Stimulated activated CD8-positive, alpha-beta memory T cell treated with anti-CD3 and anti-CD28 coated beads, Interleukin-15, amount 100 ng/mL, for 4 hours (primary cell): ENCODE measurements at regions not wholly inside any gene's neighbourhood (a gene's known extent, or its start where the extent isn't known, plus 50 kb on each side); places are given as distances from the start of the nearest gene placed in this dataset.

Source experiments
- DNase-seq, 2 donors: peaks; one replicate each; pipeline ENCODE4 v3.0.0-alpha.2; 2020; ENCODE audit warnings: low read depth in 2 of 2

- peak; percentile 1 to 23 for DNase-seq
Observed at GRCh38 chr2:234335661-234336228, 161.1 kb downstream of the ARL4C start.

GRCh38 chr2:234334756-234335155 lies 162.1 kb downstream of the ARL4C start:
- no peak for DNase-seq

GRCh38 chr2:234334151-234334550 lies 162.7 kb downstream of the ARL4C start:
- DNase-seq: no peak

DNA sequence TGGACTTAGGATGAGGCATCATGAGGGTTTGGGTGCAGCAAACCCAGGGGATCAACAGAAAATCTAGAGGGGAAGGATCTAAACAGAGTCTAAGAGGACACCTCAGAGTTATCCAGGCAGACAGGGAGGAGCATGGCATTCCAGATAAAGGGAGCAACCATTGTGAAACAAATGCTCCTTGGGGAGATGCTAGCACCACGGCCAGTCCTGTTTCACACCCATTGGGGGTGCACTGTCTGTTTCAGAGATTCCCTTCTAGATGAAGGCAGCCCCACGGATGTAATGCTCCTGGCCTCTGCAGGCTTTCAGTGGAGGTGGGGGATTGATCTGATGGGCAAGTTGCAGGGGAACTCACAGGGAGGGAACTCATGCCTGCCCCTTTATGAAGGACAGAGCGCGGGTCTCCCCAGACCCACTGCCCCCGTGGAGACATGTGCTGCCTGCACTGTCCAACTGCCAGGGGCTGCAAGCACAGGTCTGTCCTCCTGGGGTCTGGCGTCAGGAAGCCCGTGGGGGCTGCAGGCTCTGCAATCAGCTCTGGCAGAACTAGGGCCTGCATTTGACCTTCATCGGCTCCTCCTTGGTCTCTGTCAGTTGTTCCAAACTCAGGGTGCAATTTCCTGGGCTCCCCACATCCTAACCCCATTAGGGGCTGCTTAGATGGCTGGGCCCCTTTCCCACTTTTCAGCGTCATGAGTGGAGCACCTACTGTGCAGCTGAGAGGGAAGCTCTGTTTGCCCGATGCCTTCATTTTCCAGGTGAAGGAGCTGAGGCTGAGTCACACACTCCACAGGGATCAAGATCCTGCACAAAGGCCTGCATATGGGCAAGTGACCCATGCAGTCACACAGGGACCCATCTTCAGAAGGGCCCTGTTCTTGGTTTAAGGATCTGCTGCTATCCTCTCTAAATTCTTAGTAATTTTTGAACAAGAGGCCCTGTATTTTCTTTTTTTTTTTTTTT lies 163.4 kb downstream of the ARL4C start:
- no peak for DNase-seq

DNA sequence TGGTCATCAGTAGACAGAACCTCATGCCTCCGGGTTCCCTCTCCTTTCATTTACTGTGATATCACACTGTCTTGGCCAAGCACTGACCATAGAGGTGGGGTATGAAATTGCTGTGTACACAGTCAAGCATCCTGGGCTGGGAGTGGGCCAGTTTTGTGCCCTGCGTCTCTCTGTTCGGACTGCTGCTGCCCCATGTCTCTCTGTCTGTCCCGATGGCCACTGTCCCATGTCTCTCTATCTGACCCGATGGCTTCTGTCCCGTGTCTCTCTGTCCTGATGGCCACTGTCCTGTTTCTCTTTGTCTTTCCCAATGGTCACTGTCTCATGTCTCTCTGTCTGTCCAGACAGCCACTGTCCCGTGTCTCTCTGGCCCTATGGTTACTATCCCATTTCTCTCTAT lies 164.9 kb downstream of the ARL4C start:
- DNase-seq: no peak

GRCh38 chr2:234331566-234331965 lies 165.3 kb downstream of the ARL4C start:
- DNase-seq: no peak

GRCh38 chr2:234330902-234331301 lies 166.0 kb downstream of the ARL4C start:
- DNase-seq: no peak

DNA sequence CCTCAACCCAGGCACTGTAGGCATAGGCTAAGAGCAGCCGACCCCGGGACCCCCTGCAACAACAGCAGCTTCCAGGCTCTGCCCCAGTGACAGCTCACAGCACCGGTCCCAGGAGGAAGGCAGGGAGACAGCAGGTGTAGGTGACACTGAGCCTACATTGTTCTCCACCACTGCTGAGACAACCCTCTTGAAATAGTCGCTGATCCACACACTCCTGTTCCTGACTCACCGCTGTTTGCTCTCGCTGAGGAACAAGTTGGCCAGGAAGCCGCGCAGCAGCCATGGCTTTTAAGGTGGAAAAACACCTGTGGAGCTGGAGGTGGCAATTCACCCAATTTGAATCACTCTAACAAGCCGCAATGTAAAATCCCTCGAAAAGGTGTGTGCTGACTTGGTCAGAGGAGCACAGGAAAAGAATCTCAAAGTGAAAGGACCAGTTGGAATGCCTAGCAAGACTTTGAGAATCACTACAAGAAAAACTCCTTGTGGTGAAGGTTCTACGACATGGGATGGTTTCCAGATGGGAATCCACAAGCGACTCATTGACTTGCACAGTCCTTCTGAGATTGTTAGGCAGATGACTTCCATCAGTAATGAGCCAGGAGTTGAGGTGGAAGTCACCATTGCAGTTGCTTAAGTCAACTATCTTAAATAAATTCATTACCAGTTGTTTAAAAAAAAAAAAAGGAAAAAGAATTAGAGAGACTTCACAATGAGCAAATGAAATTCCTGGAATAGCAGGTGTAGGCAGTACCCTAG lies 167.5 kb downstream of the ARL4C start:
- no peak for DNase-seq

DNA sequence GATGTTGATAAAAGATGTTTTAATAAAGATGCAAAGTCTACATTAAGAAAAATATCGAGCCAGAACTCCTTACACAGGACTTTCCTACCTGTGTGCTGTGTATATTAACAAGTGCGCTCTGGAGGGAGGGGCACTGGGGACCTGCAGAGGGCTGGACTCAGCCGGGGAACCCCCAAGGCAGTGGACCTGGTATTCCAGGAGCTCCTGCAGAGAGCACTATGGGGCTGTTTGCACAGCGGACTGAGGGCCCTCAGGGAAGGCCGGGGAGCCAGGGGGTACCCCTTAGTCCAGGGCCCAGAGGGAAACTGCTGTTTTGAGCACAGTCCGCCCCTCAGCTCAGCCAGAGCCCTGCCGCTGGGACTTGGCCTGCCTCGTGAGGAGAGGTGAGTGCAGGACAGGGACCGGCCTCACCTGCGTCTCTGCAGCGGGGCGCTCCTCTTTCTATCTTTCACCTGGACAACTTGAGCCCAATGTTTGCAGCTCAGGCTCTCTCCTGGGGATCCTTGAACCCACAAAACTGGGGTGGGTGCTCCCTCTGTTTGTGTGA lies 168.4 kb downstream of the ARL4C start:
- DNase-seq: no peak

DNA sequence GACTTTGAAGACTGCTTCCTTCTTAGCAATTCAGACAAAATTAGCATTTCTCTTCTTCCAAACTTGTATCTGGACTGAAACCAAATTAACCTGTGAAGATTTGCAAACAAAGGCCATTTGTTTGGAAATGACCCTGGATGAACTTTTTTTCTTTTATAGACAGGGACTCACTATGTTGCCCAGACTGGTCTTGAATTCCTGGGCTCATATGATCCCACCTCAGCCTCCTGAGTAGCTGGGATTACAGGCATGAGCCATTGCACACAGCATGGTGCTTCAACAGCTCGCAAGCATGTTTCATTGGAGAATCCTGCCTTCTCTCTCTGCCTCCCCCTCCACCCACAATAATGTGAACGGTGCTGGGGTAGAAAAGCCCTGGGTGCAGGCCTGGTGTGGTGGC lies 170.2 kb downstream of the ARL4C start:
- DNase-seq: no peak

DNA sequence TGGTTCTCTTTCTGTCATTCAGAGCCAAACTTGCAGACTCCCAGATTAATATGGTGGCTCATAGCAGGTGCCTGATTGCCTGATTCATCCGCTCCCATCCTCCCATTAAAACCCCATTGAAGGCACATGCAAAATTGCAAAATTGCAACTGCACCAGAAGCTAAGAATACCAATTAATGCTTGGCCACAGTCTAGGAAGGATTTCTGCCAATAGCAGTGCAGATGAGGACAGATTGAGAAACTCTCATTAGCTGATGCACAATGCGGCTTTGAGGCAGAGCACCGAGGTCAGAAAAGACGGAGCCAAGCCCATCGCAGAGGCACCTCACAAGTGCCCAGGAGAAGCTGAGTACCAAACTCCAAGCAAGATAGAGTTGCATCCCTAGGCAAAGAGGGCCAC lies 172.8 kb downstream of the ARL4C start:
- no peak for DNase-seq

DNA sequence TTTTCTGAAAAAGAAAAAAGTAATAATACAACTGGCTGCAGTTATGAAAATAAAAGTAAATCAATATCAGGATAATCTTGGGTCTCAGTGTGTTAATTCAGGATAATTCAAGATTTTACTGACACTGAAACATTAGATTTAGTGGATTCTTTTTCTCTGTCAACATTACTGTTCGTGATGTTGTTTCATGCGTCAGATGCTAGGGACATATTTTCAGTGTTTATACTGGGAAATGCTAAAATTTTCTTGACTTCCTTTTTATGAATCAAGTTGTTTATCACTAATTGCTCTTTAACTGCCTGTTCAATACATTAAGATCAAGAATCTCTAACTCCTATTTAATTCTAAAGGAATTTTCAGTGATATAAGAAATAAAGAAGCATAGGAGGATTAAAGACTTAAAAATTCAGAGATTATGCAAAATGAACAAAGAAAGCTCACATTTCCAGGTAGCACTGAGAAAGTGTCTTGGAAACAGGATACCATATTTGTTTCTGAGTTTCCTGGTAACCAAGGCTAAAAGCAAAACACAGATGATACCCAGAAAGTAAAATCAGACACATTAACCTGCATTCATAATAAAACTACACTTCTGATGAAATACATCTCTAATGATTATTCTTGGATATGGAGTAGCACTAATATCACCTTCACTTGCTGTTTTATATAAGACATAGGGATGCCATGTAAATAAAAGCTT lies 174.0 kb downstream of the ARL4C start:
- DNase-seq: no peak

DNA sequence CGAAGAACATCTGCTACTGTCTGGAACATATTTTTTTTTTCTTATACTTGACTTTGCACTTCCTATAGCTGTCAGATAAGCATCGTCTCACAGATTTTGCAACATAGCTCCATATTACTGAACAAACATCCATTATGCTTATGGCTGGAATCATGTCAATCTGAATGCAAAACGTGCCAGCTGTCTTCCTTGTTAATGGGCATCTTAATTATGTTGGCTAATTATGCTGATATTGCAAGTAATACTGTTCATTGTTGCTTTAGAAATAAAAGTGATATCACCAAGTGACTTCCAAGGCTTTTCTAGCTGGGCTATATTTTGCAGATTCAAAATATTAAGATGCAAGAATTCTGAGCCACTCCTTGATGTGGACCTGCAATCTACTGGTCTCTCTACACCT lies 176.8 kb downstream of the ARL4C start:
- DNase-seq: no peak

- DNase-seq: no peak
Observed at GRCh38 chr2:234318361-234318760, 178.5 kb downstream of the ARL4C start.

DNA sequence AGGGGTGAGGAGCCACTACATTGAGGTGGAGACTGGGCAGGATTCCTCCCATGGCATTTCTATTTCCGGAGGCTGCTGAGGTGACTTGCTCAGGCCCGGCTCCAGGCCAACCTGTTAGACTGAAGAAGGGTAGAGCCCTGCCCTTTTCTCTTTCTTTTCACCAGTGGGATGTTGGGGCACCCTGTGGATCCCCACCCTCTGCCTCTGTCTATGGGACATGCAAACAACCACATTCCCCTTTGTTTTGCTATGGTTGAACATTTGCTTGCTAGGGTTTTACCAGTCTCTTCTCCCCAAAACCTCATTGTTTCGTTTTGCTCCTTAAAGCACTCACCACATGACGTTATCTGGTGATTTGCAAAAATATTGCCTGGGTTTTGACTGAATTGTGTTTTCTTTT lies 183.3 kb downstream of the ARL4C start:
- DNase-seq: no peak

GRCh38 chr2:234310166-234310565 lies 186.7 kb downstream of the ARL4C start:
- no peak for DNase-seq

DNA sequence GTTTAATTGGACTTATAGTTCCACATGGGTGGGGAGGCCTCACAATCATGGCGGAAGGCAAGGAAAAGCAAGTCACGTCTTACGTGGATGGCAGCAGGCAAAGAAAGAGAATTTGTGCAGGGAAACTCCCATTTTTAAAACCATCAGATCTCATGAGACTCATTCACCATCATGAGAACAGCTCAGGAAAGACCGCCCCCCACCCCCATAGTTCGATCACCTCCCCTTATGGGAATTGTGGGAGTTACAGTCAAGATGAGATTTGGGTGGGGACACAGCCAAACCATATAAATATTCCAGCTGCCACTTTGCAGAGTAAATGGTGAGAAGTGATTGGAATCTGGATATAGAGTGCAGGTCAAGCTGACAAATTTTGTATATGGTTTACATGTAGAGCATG lies 187.4 kb downstream of the ARL4C start:
- DNase-seq: no peak

DNA sequence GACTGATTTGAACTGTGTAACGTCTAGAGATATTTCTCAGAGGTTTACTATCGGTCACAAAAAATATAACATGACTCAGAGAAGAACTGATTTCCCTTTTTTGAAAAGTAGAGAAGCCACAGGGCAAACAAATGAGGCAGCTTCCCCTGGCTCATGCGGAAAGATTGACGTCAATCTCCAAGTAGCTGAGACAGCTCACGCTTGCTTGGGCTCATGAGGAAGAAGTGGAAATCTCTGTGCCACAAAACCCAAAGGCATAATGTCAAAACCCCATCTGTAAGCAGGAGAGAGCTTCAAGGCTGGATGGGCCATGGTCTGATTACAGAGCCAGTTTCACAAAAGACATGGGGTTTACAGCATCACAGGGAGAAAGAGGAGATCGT lies 188.1 kb downstream of the ARL4C start:
- DNase-seq: peak; percentile 36 to 70

GRCh38 chr2:234308073-234308812 lies 188.6 kb downstream of the ARL4C start:
- DNase-seq: no peak

DNA sequence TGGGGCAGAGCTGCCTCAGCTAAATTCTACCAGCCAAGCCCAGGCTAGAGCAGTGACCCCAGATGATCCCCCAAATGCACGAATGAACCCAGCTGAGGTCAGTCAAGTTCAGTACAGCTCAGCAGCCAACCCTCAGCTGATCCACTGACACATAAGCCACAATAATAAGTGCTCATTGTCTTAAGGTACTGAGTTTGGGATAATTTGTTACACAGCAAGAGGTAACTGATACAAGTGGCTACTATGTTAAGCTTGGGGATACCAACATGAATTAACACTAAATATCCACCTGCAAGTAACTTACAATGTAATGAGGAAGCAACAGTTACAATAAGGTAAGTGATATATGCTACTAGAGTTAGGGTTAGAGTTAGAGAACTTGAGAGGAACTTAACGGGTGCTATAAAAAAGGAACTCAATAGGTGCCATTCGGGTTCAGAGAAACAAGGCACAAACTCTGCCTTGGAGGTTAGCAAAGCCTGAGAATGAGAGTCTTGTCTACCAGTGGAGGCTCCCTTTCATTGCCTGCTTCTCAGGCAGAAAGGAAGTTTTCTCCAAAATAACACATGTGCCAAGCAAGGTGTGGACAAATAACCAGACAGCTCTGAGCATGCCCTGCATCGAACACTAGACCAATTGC lies 189.4 kb downstream of the ARL4C start:
- DNase-seq: no peak
